DOHH2 (cell line): ENCODE measurements at regions not wholly inside any gene's neighbourhood (a gene's known extent, or its start where the extent isn't known, plus 50 kb on each side); places are given as distances from the start of the nearest gene placed in this dataset.

ENCODE experiments used
- H3F3A ChIP-seq: fragments of 200-600 bp; sonication (generic), shearing (Covaris generic); 2 replicates; pipeline ENCODE4 v1.6.0; 2016; ENCODE audit warnings: antibody characterized with exemption, mild to moderate bottlenecking; ENCODE audit not compliant: control insufficient read depth, insufficient read depth
- H3K27ac ChIP-seq: fragments of 200-600 bp; sonication (generic); 2 replicates; pipeline ENCODE4 v1.5.1; 2014; ENCODE audit warnings: low read depth, mild to moderate bottlenecking, low read length, moderate library complexity
- H3K27me3 ChIP-seq: fragments of 200-600 bp; sonication (generic); 2 replicates; pipeline ENCODE4 v1.6.1; 2014; ENCODE audit warnings: mild to moderate bottlenecking, low read length, mixed read lengths; ENCODE audit not compliant: control insufficient read depth
- H3K36me3 ChIP-seq: fragments of 200-600 bp; sonication (generic); 2 replicates; pipeline ENCODE4 v1.6.1; 2014; ENCODE audit warnings: mild to moderate bottlenecking, low read length, moderate library complexity, mixed read lengths; ENCODE audit not compliant: control insufficient read depth
- H3K4me1 ChIP-seq: fragments of 200-600 bp; sonication (generic); 2 replicates; pipeline ENCODE4 v1.6.1; 2014; ENCODE audit warnings: mild to moderate bottlenecking, low read length, mixed read lengths; ENCODE audit not compliant: control insufficient read depth
- H3K4me2 ChIP-seq: fragments of 200-600 bp; sonication (generic); 2 replicates; pipeline ENCODE4 v1.6.0; 2014; ENCODE audit warnings: mild to moderate bottlenecking, low read length, moderate library complexity
- H3K4me3 ChIP-seq: fragments of 200-600 bp; sonication (generic); 2 replicates; pipeline ENCODE4 v1.5.1; 2014; ENCODE audit warnings: mild to moderate bottlenecking, low read length, mixed read lengths
- H3K79me2 ChIP-seq: fragments of 200-600 bp; sonication (generic); 2 replicates; pipeline ENCODE4 v1.6.1; 2014; ENCODE audit warnings: mild to moderate bottlenecking, low read length, mixed read lengths; ENCODE audit not compliant: control insufficient read depth
- H3K9me2 ChIP-seq: fragments of 200-600 bp; sonication (generic); replicated peaks from 2 replicates; pipeline ENCODE4 v1.6.1; 2014; ENCODE audit warnings: mild to moderate bottlenecking, low read length, mixed read lengths; ENCODE audit not compliant: control insufficient read depth
- H3K9me3 ChIP-seq: fragments of 200-600 bp; sonication (generic); 2 replicates; pipeline ENCODE4 v1.6.1; 2014; ENCODE audit warnings: antibody characterized with exemption, low read length, mixed read lengths; ENCODE audit not compliant: control insufficient read depth, insufficient read depth
- H4K20me1 ChIP-seq: fragments of 200-600 bp; sonication (generic); 2 replicates; pipeline ENCODE4 v1.6.0; 2014; ENCODE audit warnings: low read depth, mild to moderate bottlenecking, antibody characterized with exemption, low read length, moderate library complexity; ENCODE audit not compliant: control insufficient read depth, insufficient read depth
- CTCF ChIP-seq: fragments of 200-600 bp; sonication (generic); IDR thresholded peaks from one replicate; pipeline ENCODE4 v1.5.1; 2014; ENCODE audit warnings: antibody characterized with exemption, mild to moderate bottlenecking, low read depth, low read length; ENCODE audit not compliant: poor library complexity, severe bottlenecking
- EZH2phosphoT487 ChIP-seq: fragments of 200-600 bp; sonication (generic); IDR thresholded peaks from 2 replicates; pipeline ENCODE4 v1.6.1; 2017; ENCODE audit warnings: borderline replicate concordance, mild to moderate bottlenecking, antibody characterized with exemption, low read length, moderate library complexity, mixed read lengths

DNA sequence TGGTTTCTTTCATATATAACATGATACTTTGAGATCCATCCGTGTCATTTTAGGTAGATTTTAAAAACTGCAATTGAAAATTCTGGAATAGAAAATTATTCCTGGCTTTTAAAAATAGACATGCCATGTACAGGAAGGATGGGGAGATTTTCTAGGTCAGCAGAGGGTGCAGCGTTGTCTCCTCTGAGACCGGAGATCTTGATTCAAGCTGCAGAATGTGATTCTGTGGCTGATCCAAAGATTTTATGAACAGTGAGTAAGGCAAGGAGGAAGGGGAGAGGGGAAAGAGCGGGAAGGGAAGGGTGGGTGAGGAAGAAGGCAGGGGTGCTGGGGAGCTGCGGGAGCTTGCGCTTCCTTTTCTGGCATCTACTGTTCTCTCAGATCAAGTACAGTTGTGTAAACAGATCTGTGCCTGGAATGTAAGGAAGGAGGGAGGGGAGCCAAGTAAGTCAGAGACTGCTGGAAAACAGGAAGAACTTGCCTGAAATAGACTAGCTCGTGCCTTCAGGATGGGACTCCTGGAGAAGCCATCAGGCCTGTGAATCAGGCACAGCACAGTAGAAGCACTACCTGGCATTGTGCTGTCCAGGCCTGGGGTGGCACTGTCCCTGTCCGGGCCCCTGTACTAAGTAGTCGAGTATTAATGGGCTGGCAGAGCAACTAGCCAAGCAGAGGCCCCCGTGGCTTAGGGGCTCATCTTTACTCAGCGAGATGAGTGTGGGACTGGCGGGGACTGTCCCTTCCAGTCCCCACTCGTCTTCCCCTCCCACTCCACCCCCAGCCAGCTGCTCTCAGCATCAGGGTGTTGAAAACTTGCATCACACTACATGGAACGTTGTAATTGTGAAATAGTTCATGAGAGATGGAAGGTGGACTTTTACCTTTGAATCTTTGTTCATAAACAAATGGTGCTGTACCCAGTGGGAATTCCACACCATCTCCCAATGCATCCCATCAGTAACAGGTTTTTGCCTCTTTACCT lies 163.5 kb downstream of the UXS1 start:
- no peaks in the 10 kb centered on the region for H3K27me3 ChIP-seq
- H3K9me3 ChIP-seq: no peaks in the 10 kb centered on the region
- H3F3A ChIP-seq: no peaks in the 10 kb centered on the region
- no peak for TF ChIP-seq CTCF
- TF ChIP-seq EZH2phosphoT487: no peak
- H3K4me3 ChIP-seq: no peak overlapping the region
- no peaks in the 10 kb centered on the region for H3K79me2 ChIP-seq
- H3K27ac ChIP-seq: no peak overlapping the region
- H3K9me2 ChIP-seq: no peaks in the 10 kb centered on the region
- H3K4me2 ChIP-seq: no peak overlapping the region
- no peaks in the 10 kb centered on the region for H3K4me1 ChIP-seq
- no peaks in the 10 kb centered on the region for H4K20me1 ChIP-seq
- H3K36me3 ChIP-seq: no peaks in the 10 kb centered on the region

- Histone ChIP-seq H3K9me3 (no peaks in the 10 kb centered on the region), H3K4me1 (no peaks in the 10 kb centered on the region), H3K27ac (no peak overlapping the region), H3K36me3 (no peaks in the 10 kb centered on the region), H3K4me3 (no peak overlapping the region), H3K4me2 (no peak overlapping the region), H3K27me3 (no peaks in the 10 kb centered on the region), H4K20me1 (no peaks in the 10 kb centered on the region), H3F3A (no peaks in the 10 kb centered on the region), H3K79me2 (no peaks in the 10 kb centered on the region), H3K9me2 (no peaks in the 10 kb centered on the region)
- TF ChIP-seq CTCF: no peak
- TF ChIP-seq EZH2phosphoT487: no peak
Observed at GRCh38 chr2:106028192-106028591, 165.9 kb downstream of the UXS1 start.

DNA sequence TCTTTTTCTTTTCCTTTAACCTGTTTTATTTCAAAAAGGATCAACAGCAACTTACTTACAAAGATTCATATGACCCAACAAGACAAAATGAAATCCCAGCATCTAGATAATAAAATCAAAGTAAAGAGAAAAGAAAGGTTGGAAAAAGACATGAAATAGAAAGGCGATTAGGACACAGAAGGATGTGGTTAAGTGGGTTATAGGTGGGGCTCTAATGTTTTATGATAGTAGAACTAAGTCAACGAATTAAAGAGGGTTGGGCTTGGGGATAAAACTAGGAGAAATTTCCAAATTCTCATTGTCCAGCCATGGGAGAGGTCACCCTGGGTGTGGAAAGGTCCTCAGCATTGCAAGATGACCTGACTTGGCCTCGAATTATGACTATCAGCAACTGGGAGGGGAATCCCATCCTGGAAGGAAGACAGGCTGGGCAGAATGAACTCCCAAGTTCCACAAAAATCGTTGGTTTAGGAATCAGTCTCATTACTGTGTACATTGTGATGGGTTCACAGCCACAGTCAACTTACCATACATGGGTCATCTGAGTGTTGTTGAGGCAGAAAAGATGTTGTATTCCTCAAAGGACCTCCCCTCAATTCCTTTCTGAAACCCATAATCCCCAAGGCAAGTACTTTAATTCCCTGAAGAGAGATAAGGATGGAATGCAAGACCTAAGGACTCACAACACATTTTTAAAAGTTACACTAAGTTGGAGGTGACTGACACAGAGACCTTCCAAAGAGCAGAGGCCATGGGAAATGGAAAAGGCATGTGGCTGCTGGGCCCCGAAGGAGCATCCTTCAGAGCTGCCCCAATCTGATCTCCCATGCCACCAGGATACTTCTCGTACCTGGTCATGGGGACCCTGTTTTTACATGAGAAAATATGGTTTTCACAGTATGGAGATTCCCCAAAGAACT lies 167.6 kb downstream of the UXS1 start:
- no peaks in the 10 kb centered on the region for H3K79me2 ChIP-seq
- H3K27ac ChIP-seq: no peak overlapping the region
- H3K4me1 ChIP-seq: no peaks in the 10 kb centered on the region
- H3K4me2 ChIP-seq: no peak overlapping the region
- H3K36me3 ChIP-seq: no peaks in the 10 kb centered on the region
- no peaks in the 10 kb centered on the region for H3K9me3 ChIP-seq
- no peaks in the 10 kb centered on the region for H4K20me1 ChIP-seq
- no peaks in the 10 kb centered on the region for H3K27me3 ChIP-seq
- no peak for TF ChIP-seq EZH2phosphoT487
- no peak for TF ChIP-seq CTCF
- H3F3A ChIP-seq: no peaks in the 10 kb centered on the region
- H3K9me2 ChIP-seq: no peaks in the 10 kb centered on the region
- no peak overlapping the region for H3K4me3 ChIP-seq
